B cell (primary cell): ENCODE measurements at regions not wholly inside any gene's neighbourhood (a gene's known extent, or its start where the extent isn't known, plus 50 kb on each side); places are given as distances from the start of the nearest gene placed in this dataset.

Experiments
- ATAC-seq: fragments of 200-7000 bp; cut with Tn5 transposase; one replicate; pipeline ENCODE4 v1.10.0; 2021; ENCODE audit warnings: low read depth, mild to moderate bottlenecking, moderate number of reproducible peaks, moderate library complexity
- CTCF ChIA-PET: fragments of 350-600 bp; sonication (Branson Sonifier 250); formaldehyde crosslinking; loops from one replicate; lab custom pipeline; 2021; ENCODE audit warnings: antibody characterized with exemption, inconsistent platforms; lab: Charles Lee
- POLR2A ChIA-PET: fragments of 350-600 bp; sonication (Branson Sonifier 250); formaldehyde crosslinking; loops from one replicate; lab custom pipeline; 2021; ENCODE audit warnings: antibody characterized with exemption; lab: Charles Lee
- DNase-seq: peaks from one replicate; pipeline ENCODE4 v3.0.0; 2013
- H2AFZ ChIP-seq: 2 replicates; pipeline ENCODE4 v1.6.1; 2012; ENCODE audit warnings: mild to moderate bottlenecking, low read depth, low read length; ENCODE audit not compliant: insufficient read depth, poor library complexity, severe bottlenecking
- H3K27ac ChIP-seq, 2 donors: 1 replicate in 1 of 2; 2 replicates in 1 of 2; pipeline ENCODE4 v1.5.1; 2012 to 2013; ENCODE audit warnings: low read length in 2 of 2, mild to moderate bottlenecking in 2 of 2, moderate library complexity in 1 of 2
- H3K27me3 ChIP-seq, 4 experiments: fragments of 200-600 bp in 1 of 4; sonication (generic) in 1 of 4; replicated peaks in 1 of 4; 1 replicate in 2 of 4; 2 replicates in 2 of 4; pipeline versions ENCODE4 v1.6.1 to v1.7.0; 2013 to 2016; ENCODE audit warnings: low read length in 3 of 4, mild to moderate bottlenecking in 2 of 4, mixed read lengths in 1 of 4, moderate library complexity in 1 of 4; ENCODE audit not compliant: insufficient read depth in 4 of 4, control insufficient read depth in 3 of 4; ENCODE audit errors: control extremely low read depth in 1 of 4
- H3K36me3 ChIP-seq, 2 experiments: replicated peaks in 1 of 2; 1 replicate in 1 of 2; 2 replicates in 1 of 2; pipeline versions ENCODE4 v1.6.1 to v1.7.1; 2013; ENCODE audit warnings: low read length in 1 of 2; ENCODE audit not compliant: insufficient read depth in 2 of 2, control insufficient read depth in 1 of 2; ENCODE audit errors: control extremely low read depth in 1 of 2, extremely low read depth in 1 of 2
- H3K4me1 ChIP-seq, 2 donors: fragments of 200-600 bp in 1 of 2; sonication (generic) in 1 of 2; 1 replicate in 1 of 2; 2 replicates in 1 of 2; pipeline versions ENCODE4 v1.5.1 to v1.6.1; 2013 to 2017; ENCODE audit warnings: low read length in 2 of 2; ENCODE audit not compliant: control insufficient read depth in 2 of 2, insufficient read depth in 2 of 2
- H3K4me2 ChIP-seq: replicated peaks from 2 replicates; pipeline ENCODE3; 2012; ENCODE audit warnings: mild to moderate bottlenecking, low read depth, low read length; ENCODE audit not compliant: poor library complexity, severe bottlenecking
- H3K4me3 ChIP-seq, 5 experiments: fragments of 200-600 bp in 1 of 5; sonication (generic) in 1 of 5; 1 replicate in 3 of 5; 2 replicates in 2 of 5; pipeline versions ENCODE4 v1.5.1 to v1.7.0; 2011 to 2016; ENCODE audit warnings: low read length in 4 of 5, mild to moderate bottlenecking in 4 of 5, low read depth in 2 of 5, control low read depth in 1 of 5, moderate library complexity in 1 of 5; ENCODE audit not compliant: insufficient read depth in 1 of 5; ENCODE audit errors: control extremely low read depth in 1 of 5, extremely low read depth in 1 of 5
- H3K79me2 ChIP-seq: fragments of 200-600 bp; sonication (generic); one replicate; pipeline ENCODE4 v1.6.0; 2016; ENCODE audit warnings: low read length; ENCODE audit not compliant: control insufficient read depth, insufficient read depth
- H3K9ac ChIP-seq: fragments of 200-600 bp; sonication (generic); 2 replicates; pipeline ENCODE4 v1.6.1; 2017; ENCODE audit warnings: mild to moderate bottlenecking, low read length, moderate library complexity
- H3K9me3 ChIP-seq, 3 donors: one replicate each; pipeline versions ENCODE4 v1.6.1 to v1.7.1; 2013; ENCODE audit warnings: low read length in 2 of 3; ENCODE audit not compliant: control insufficient read depth in 2 of 3, insufficient read depth in 1 of 3; ENCODE audit errors: control extremely low read depth in 1 of 3
- H4K20me1 ChIP-seq: 2 replicates; pipeline ENCODE4 v1.6.0; 2012; ENCODE audit warnings: mild to moderate bottlenecking, low read length; ENCODE audit not compliant: insufficient read depth, control insufficient read depth, poor library complexity, severe bottlenecking
- H3K27ac Mint-ChIP-seq: one replicate; pipeline ENCODE4 v1.8.0; 2021; ENCODE audit warnings: mixed read lengths
- H3K27me3 Mint-ChIP-seq: one replicate; pipeline ENCODE4 v1.8.0; 2021; ENCODE audit warnings: mixed read lengths
- H3K4me1 Mint-ChIP-seq: one replicate; pipeline ENCODE4 v1.8.0; 2021; ENCODE audit warnings: mixed read lengths
- H3K4me3 Mint-ChIP-seq: one replicate; pipeline ENCODE4 v1.8.0; 2021; ENCODE audit warnings: mixed read lengths
- H3K9me3 Mint-ChIP-seq: one replicate; pipeline ENCODE4 v1.8.0; 2022; ENCODE audit warnings: mixed read lengths; ENCODE audit not compliant: insufficient read depth
- EZH2 ChIP-seq: IDR thresholded peaks from 2 replicates; pipeline ENCODE4 v1.6.1; 2012; ENCODE audit warnings: borderline replicate concordance, low read depth, mild to moderate bottlenecking, moderate library complexity, low read length; ENCODE audit not compliant: insufficient read depth, poor library complexity, severe bottlenecking
- WGBS: methylation state at CpG from one replicate; pipeline ENCODE4 v1.1.5; 2013; ENCODE audit warnings: missing lambda C conversion rate; ENCODE audit not compliant: insufficient coverage; 5-methylcytosine and 5-hydroxymethylcytosine counted together
- intact Hi-C: fragments of 100-400 bp; cut with micrococcal nuclease; formaldehyde crosslinking; loops from one replicate; pipeline ENCODE4 v1.10.0; 2022
- TF ChIP-seq, protein P1 (sequence below): fragments of 200-600 bp; IDR thresholded peaks from one replicate; pipeline ENCODE4 v1.8.0; 2022; ENCODE audit warnings: antibody characterized with exemption, mild to moderate bottlenecking

DNA sequence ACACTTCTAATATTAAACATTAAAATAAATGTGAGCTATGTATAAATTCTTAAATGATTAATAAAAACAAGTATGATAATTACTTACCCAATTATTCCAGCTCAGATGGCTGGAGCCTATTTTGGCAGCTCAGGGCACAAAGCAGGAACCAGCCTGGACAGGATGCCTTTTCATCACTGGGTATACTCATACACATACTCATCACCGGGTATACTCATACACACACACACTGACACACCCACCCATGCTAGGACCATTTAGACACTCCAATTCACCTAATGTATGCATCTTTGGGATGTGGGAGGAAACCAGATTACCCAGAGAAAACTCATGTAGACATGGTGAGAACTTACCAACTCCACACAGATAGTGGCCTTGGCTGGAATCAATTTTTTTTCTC lies 57.9 kb upstream of the CNOT2 start:
- no peak overlapping the region for H3K27ac ChIP-seq
- no peaks in the 10 kb centered on the region for H3K36me3 ChIP-seq
- no peak overlapping the region for H3K4me2 ChIP-seq
- H2AFZ ChIP-seq = no peak overlapping the region
- ATAC-seq (no peak), DNase-seq (no peak)
- H3K79me2 ChIP-seq = no peaks in the 10 kb centered on the region
- H3K27me3 ChIP-seq = no peaks in the 10 kb centered on the region
- no peaks in the 10 kb centered on the region for H4K20me1 ChIP-seq
- H3K4me1 Mint-ChIP-seq = no peaks in the 10 kb centered on the region
- ChIA-PET CTCF (no interaction called here), POLR2A (no interaction called here)
- no peak overlapping the region for H3K4me3 Mint-ChIP-seq
- no peak overlapping the region for H3K9ac ChIP-seq
- H3K27ac Mint-ChIP-seq = no peak overlapping the region
- peaks cover 8% of the 10 kb centered on the region for H3K9me3 Mint-ChIP-seq
- no peaks in the 10 kb centered on the region for H3K4me1 ChIP-seq
- no peaks in the 10 kb centered on the region for H3K9me3 ChIP-seq
- no peak for TF ChIP-seq EZH2
- TF ChIP-seq, protein P1, sequence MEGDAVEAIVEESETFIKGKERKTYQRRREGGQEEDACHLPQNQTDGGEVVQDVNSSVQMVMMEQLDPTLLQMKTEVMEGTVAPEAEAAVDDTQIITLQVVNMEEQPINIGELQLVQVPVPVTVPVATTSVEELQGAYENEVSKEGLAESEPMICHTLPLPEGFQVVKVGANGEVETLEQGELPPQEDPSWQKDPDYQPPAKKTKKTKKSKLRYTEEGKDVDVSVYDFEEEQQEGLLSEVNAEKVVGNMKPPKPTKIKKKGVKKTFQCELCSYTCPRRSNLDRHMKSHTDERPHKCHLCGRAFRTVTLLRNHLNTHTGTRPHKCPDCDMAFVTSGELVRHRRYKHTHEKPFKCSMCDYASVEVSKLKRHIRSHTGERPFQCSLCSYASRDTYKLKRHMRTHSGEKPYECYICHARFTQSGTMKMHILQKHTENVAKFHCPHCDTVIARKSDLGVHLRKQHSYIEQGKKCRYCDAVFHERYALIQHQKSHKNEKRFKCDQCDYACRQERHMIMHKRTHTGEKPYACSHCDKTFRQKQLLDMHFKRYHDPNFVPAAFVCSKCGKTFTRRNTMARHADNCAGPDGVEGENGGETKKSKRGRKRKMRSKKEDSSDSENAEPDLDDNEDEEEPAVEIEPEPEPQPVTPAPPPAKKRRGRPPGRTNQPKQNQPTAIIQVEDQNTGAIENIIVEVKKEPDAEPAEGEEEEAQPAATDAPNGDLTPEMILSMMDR = no peak
- no peak overlapping the region for H3K4me3 ChIP-seq
- no CpG with 5 or more reads among the region's 1 CpG for WGBS
- intact Hi-C loops = no loop called here
- peaks cover 10% of the 10 kb centered on the region for H3K27me3 Mint-ChIP-seq

DNA sequence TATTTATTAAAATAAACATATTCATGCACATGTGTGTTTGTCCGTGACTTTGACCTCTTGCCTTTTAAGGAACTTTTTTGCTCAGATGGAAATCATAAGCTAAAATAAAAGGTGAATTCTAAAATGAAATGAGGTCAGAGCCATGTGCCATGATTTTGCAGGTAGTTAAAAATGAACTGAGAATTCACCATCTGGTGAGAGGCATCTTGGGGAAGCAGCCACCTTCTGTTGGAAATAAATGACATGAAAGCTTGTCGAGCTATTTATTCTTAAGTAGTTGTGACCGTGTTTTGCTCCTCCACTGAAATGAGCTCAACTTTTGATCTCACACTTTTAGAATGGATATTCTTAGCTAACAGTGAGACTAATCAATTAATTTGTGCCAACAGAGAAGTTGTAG lies 56.8 kb upstream of the CNOT2 start:
- H4K20me1 ChIP-seq = no peaks in the 10 kb centered on the region
- H3K9ac ChIP-seq = no peak overlapping the region
- Mint-ChIP-seq H3K27me3 (peaks cover 10% of the 10 kb centered on the region), H3K9me3 (peaks cover 8% of the 10 kb centered on the region), H3K4me1 (no peaks in the 10 kb centered on the region), H3K27ac (no peak overlapping the region), H3K4me3 (no peak overlapping the region)
- no peaks in the 10 kb centered on the region for H3K79me2 ChIP-seq
- no peaks in the 10 kb centered on the region for H3K4me1 ChIP-seq
- intact Hi-C loops = no loop called here
- H3K4me3 ChIP-seq = no peak overlapping the region
- ATAC-seq (no peak), DNase-seq (no peak)
- H2AFZ ChIP-seq = no peak overlapping the region
- ChIA-PET POLR2A (no interaction called here), CTCF (no interaction called here)
- no peaks in the 10 kb centered on the region for H3K36me3 ChIP-seq
- TF ChIP-seq, protein P1 = no peak
- TF ChIP-seq EZH2 = no peak
- H3K4me2 ChIP-seq = no peak overlapping the region
- no CpG with 5 or more reads among the region's 3 CpGs for WGBS
- H3K27ac ChIP-seq = no peak overlapping the region
- no peaks in the 10 kb centered on the region for H3K9me3 ChIP-seq
- no peaks in the 10 kb centered on the region for H3K27me3 ChIP-seq
